ENCODE measurements at regions not wholly inside any gene's neighbourhood (a gene's known extent, or its start where the extent isn't known, plus 50 kb on each side); places are given as distances from the start of the nearest gene placed in this dataset.

GRCh38 chr13:79834876-79835275 lies 353.9 kb downstream of the NDFIP2 start:
- H3K4me3 ChIP-seq (ENCODE audit: low read depth, low read length), result no peak overlapping the region
- DNase-seq (ENCODE audit: low read depth), result no peak
- TF ChIP-seq, protein P1, sequence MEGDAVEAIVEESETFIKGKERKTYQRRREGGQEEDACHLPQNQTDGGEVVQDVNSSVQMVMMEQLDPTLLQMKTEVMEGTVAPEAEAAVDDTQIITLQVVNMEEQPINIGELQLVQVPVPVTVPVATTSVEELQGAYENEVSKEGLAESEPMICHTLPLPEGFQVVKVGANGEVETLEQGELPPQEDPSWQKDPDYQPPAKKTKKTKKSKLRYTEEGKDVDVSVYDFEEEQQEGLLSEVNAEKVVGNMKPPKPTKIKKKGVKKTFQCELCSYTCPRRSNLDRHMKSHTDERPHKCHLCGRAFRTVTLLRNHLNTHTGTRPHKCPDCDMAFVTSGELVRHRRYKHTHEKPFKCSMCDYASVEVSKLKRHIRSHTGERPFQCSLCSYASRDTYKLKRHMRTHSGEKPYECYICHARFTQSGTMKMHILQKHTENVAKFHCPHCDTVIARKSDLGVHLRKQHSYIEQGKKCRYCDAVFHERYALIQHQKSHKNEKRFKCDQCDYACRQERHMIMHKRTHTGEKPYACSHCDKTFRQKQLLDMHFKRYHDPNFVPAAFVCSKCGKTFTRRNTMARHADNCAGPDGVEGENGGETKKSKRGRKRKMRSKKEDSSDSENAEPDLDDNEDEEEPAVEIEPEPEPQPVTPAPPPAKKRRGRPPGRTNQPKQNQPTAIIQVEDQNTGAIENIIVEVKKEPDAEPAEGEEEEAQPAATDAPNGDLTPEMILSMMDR (conservative IDR thresholded peaks at IDR 0.05; ENCODE audit: low read depth, low read length), result no peak

DNA sequence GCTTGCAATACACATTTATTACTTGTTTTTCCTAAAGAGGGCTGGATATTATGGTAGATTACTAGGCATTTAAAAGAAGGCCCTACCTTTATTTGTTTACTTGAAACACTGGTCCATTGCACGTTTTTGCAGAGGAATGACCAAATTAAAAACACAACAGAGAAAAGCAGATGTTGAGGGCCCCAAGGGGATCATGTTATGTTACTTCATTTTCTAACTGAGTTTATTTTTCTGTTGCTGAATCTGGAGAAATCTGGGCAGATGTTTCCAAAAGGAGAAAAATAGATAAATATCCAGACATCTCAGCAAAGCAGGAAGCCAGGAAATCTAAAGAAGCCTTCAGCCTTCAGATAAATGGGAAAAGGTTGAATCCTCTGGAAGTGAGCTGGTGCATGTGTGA lies 353.0 kb downstream of the NDFIP2 start:
- H3K4me3 ChIP-seq (ENCODE audit: low read depth, low read length), result no peak overlapping the region
- TF ChIP-seq, protein P1 (conservative IDR thresholded peaks at IDR 0.05; ENCODE audit: low read depth, low read length), result no peak
- DNase-seq (ENCODE audit: low read depth), result no peak

GRCh38 chr13:79831556-79831955 lies 350.6 kb downstream of the NDFIP2 start:
- DNase-seq (ENCODE audit: low read depth), result no peak
- H3K4me3 ChIP-seq (ENCODE audit: low read depth, low read length), result no peak overlapping the region
- TF ChIP-seq, protein P1 (conservative IDR thresholded peaks at IDR 0.05; ENCODE audit: low read depth, low read length), result no peak

- TF ChIP-seq, protein P1 (conservative IDR thresholded peaks at IDR 0.05; ENCODE audit: low read depth, low read length), result no peak
- H3K4me3 ChIP-seq (ENCODE audit: low read depth, low read length), result no peak overlapping the region
- DNase-seq (ENCODE audit: low read depth), result no peak
Measured at GRCh38 chr13:79830945-79831344, 350.0 kb downstream of the NDFIP2 start.

GRCh38 chr13:79830426-79830825 lies 349.5 kb downstream of the NDFIP2 start:
- TF ChIP-seq, protein P1 (conservative IDR thresholded peaks at IDR 0.05; ENCODE audit: low read depth, low read length), result no peak
- DNase-seq (ENCODE audit: low read depth), result no peak
- no peak overlapping the region for H3K4me3 ChIP-seq (ENCODE audit: low read depth, low read length)

GRCh38 chr13:79829880-79830279 lies 348.9 kb downstream of the NDFIP2 start:
- TF ChIP-seq, protein P1 (conservative IDR thresholded peaks at IDR 0.05; ENCODE audit: low read depth, low read length), result no peak
- no peak for DNase-seq (ENCODE audit: low read depth)
- no peak overlapping the region for H3K4me3 ChIP-seq (ENCODE audit: low read depth, low read length)

- no peak overlapping the region for H3K4me3 ChIP-seq (ENCODE audit: low read depth, low read length)
- TF ChIP-seq, protein P1 (conservative IDR thresholded peaks at IDR 0.05; ENCODE audit: low read depth, low read length), result no peak
- DNase-seq (ENCODE audit: low read depth), result no peak
Measured at GRCh38 chr13:79825959-79826358, 345.0 kb downstream of the NDFIP2 start.

Data from epithelial cell of proximal tubule (primary cell).